Left lung (tissue), 4 donors: ENCODE measurements at regions not wholly inside any gene's neighbourhood (a gene's known extent, or its start where the extent isn't known, plus 50 kb on each side); places are given as distances from the start of the nearest gene placed in this dataset.

Source experiments
- ATAC-seq: fragments of 200-7000 bp; cut with Tn5 transposase; one replicate; pipeline ENCODE4 v1.9.1; 2020; ENCODE audit warnings: moderate library complexity
- DNase-seq, 4 donors: peaks; one replicate each; pipeline ENCODE4 v3.0.0-alpha.2; 2013 to 2020
- H3K27ac ChIP-seq, 2 donors: fragments of 200-600 bp; sonication (generic) in 1 of 2; one replicate each; pipeline versions ENCODE4 v1.5.0 to v1.8.0; 2020 to 2021
- H3K27me3 ChIP-seq, 2 donors: fragments of 200-600 bp; sonication (generic) in 1 of 2; one replicate each; pipeline versions ENCODE4 v1.5.0 to v1.8.0; 2020 to 2021
- H3K36me3 ChIP-seq, 2 donors: fragments of 200-600 bp; sonication (generic) in 1 of 2; one replicate each; pipeline versions ENCODE4 v1.5.0 to v1.8.0; 2020 to 2021
- H3K4me1 ChIP-seq, 2 donors: fragments of 200-600 bp; one replicate each; pipeline ENCODE4 v1.8.0; 2021
- H3K4me3 ChIP-seq, 2 donors: fragments of 200-600 bp; sonication (generic) in 1 of 2; one replicate each; pipeline versions ENCODE4 v1.5.0 to v1.8.0; 2020 to 2021; ENCODE audit warnings: mild to moderate bottlenecking in 1 of 2
- H3K9me3 ChIP-seq, 2 donors: fragments of 200-600 bp; sonication (generic) in 1 of 2; one replicate each; pipeline versions ENCODE4 v1.5.0 to v1.8.0; 2020 to 2021
- intact Hi-C, 2 donors: fragments of 100-400 bp; cut with DNase I; formaldehyde crosslinking; loops; one replicate each; pipeline versions ENCODE4 v1.11.2 to v1.14.2; 2022
- TF ChIP-seq, protein P1 (sequence below), 2 donors: fragments of 200-600 bp; sonication (generic) in 1 of 2; IDR thresholded peaks; one replicate each; pipeline versions ENCODE4 v1.5.0 to v1.8.0; 2021; ENCODE audit warnings: antibody characterized with exemption in 2 of 2
- donor health status: DM: no; HTN: yes; CAD: no.
- donor health status: DM: no; HTN: no; CAD: no.

GRCh38 chr1:219518907-219519248, 94.0 kb downstream of the ZC3H11B start:
- H3K27ac ChIP-seq = no peak overlapping the region
- ATAC-seq = no peak
- TF ChIP-seq, protein P1, sequence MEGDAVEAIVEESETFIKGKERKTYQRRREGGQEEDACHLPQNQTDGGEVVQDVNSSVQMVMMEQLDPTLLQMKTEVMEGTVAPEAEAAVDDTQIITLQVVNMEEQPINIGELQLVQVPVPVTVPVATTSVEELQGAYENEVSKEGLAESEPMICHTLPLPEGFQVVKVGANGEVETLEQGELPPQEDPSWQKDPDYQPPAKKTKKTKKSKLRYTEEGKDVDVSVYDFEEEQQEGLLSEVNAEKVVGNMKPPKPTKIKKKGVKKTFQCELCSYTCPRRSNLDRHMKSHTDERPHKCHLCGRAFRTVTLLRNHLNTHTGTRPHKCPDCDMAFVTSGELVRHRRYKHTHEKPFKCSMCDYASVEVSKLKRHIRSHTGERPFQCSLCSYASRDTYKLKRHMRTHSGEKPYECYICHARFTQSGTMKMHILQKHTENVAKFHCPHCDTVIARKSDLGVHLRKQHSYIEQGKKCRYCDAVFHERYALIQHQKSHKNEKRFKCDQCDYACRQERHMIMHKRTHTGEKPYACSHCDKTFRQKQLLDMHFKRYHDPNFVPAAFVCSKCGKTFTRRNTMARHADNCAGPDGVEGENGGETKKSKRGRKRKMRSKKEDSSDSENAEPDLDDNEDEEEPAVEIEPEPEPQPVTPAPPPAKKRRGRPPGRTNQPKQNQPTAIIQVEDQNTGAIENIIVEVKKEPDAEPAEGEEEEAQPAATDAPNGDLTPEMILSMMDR (IDR thresholded peaks at IDR 0.05) = no peak
- no peak for DNase-seq
- H3K27me3 ChIP-seq = no peaks in the 10 kb centered on the region
- no peaks in the 10 kb centered on the region for H3K4me1 ChIP-seq
- intact Hi-C loops = no loop called here
- H3K4me3 ChIP-seq = no peak overlapping the region
- no peaks in the 10 kb centered on the region for H3K36me3 ChIP-seq
- no peaks in the 10 kb centered on the region for H3K9me3 ChIP-seq

DNA sequence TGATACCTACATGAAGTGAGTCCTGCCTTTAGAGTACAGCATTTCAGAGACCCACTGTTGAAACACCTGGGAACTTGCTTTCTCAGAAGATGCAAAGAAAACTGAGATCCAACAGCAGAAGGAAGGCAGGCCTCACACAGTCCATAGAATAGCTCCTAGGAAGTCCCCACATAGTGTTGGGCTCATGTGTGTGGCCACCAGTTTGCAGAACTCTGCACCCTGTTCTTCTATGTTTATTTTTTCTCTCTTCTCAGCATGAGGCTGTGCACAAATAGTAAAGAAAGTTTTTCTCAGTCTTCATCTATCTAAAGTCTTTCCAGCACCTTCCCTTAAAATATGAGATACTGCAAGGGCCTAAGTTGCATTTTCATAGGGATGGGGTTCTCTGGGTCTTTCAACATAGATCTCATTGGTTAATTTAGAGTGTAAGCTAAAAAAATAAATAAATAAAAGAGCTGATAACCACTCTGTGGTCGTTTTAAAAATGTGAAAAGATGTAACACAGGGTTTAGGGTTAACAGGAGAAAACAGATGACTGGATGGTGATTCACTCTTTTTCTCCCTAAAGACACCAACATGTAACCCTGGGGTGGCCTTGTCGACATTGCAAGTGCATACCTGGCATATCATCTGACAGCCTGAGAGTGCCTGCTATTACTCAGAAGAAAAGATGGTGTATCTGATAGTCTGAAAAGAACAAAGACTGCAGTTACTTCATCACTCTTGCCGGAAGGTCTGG, 94.6 kb downstream of the ZC3H11B start:
- Histone ChIP-seq H3K4me3 (no peak overlapping the region), H3K27ac (no peak overlapping the region), H3K9me3 (no peaks in the 10 kb centered on the region), H3K36me3 (no peaks in the 10 kb centered on the region), H3K4me1 (no peaks in the 10 kb centered on the region), H3K27me3 (no peaks in the 10 kb centered on the region)
- ATAC-seq (no peak), DNase-seq (no peak)
- intact Hi-C loops = no loop called here
- TF ChIP-seq, protein P1 (IDR thresholded peaks at IDR 0.05) = no peak

- Histone ChIP-seq H3K27ac (no peak overlapping the region), H3K36me3 (no peaks in the 10 kb centered on the region), H3K9me3 (peaks cover 0 to 3% of the 10 kb centered on the region in 2 donors), H3K4me3 (no peak overlapping the region), H3K4me1 (no peaks in the 10 kb centered on the region), H3K27me3 (no peaks in the 10 kb centered on the region)
- no peak for ATAC-seq
- TF ChIP-seq, protein P1 (IDR thresholded peaks at IDR 0.05) = no peak
- no peak for DNase-seq
- intact Hi-C loops = no loop called here
These were observed 95.9 kb downstream of the ZC3H11B start for GRCh38 chr1:219517031-219517430.

DNA sequence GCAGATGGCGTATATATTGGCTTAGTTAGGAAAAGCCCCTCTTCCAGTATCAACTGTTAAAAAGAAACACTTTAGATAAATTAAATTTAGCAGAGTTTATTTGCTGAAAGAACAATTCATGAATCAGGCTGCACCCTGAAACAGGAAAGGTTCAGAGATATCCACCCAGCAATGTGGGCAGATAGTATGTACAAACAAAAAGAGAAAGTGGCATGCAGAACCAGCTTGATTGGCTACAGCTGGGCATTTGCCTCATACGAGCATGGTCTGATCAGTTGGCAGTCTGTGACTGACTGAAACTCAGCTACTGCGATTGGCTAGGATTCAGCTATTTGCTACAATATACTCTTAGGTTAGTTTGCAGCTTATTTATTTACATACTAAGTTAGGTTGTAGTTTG, 98.2 kb downstream of the ZC3H11B start:
- H3K4me1 ChIP-seq = no peaks in the 10 kb centered on the region
- intact Hi-C loops = no loop called here
- H3K4me3 ChIP-seq = no peak overlapping the region
- TF ChIP-seq, protein P1 (IDR thresholded peaks at IDR 0.05) = no peak
- H3K36me3 ChIP-seq = no peaks in the 10 kb centered on the region
- DNase-seq (no peak), ATAC-seq (no peak)
- peaks cover 0 to 3% of the 10 kb centered on the region in 2 donors for H3K9me3 ChIP-seq
- H3K27me3 ChIP-seq = no peaks in the 10 kb centered on the region
- no peak overlapping the region for H3K27ac ChIP-seq

DNA sequence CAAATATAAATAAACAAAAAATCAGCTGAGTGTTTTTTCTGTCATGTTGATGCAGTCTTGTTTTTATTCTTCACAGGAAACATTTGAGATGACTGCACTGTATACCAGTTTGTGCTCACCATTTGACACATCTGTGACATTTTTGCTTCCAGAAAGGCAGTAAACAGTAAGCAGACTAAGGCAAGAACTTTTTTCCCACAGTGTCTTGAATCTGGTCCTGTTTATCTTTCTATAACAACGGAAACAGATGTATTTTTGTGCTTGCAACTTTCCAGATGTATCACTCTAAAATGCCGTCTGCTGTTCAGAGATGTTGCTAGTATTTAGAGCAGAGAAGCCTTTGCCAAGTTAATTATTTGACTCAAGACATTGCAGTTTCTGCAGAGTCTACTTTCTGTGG, 105.5 kb downstream of the ZC3H11B start:
- no peak for ATAC-seq
- H3K27ac ChIP-seq = no peak overlapping the region
- H3K4me3 ChIP-seq = no peak overlapping the region
- TF ChIP-seq, protein P1 (IDR thresholded peaks at IDR 0.05) = no peak
- no peaks in the 10 kb centered on the region for H3K9me3 ChIP-seq
- DNase-seq = peak in 2 of 4 donors; percentile 73 to 77
- no peaks in the 10 kb centered on the region for H3K36me3 ChIP-seq
- H3K27me3 ChIP-seq = no peaks in the 10 kb centered on the region
- no peaks in the 10 kb centered on the region for H3K4me1 ChIP-seq
- intact Hi-C loops = no loop called here
